ENCODE measurements at regions not wholly inside any gene's neighbourhood (a gene's known extent, or its start where the extent isn't known, plus 50 kb on each side); places are given as distances from the start of the nearest gene placed in this dataset.

GRCh38 chr5:98656796-98657195, 116.7 kb upstream of the RGMB start:
- no peak for DNase-seq (ENCODE audit: low read depth in 1 of 2, low spot score in 1 of 2)
- no peak overlapping the region for H3K4me3 ChIP-seq (replicated peaks; ENCODE audit: insufficient read depth, low read length)
- TF ChIP-seq POLR2AphosphoS5 (IDR thresholded peaks at IDR 0.05; ENCODE audit: low read depth) (no peak), GABPA (IDR thresholded peaks at IDR 0.05; ENCODE audit: low read depth) (no peak), SPI1 (IDR thresholded peaks at IDR 0.05; ENCODE audit: borderline replicate concordance, low read depth) (no peak), CTCF (IDR thresholded peaks at IDR 0.05; ENCODE audit: insufficient read depth, low read length) (no peak), REST (IDR thresholded peaks at IDR 0.05; ENCODE audit: insufficient replicate concordance, low read depth) (no peak)
- H3K27ac ChIP-seq (replicated peaks) = no peak overlapping the region
- no peaks in the 10 kb centered on the region for H3K27me3 ChIP-seq (ENCODE audit: insufficient read depth, poor library complexity, severe bottlenecking)

GRCh38 chr5:98657559-98657958, 115.9 kb upstream of the RGMB start:
- no peak overlapping the region for H3K4me3 ChIP-seq (replicated peaks; ENCODE audit: insufficient read depth, low read length)
- TF ChIP-seq CTCF (IDR thresholded peaks at IDR 0.05; ENCODE audit: insufficient read depth, low read length) (no peak), POLR2AphosphoS5 (IDR thresholded peaks at IDR 0.05; ENCODE audit: low read depth) (no peak), SPI1 (IDR thresholded peaks at IDR 0.05; ENCODE audit: borderline replicate concordance, low read depth) (no peak), GABPA (IDR thresholded peaks at IDR 0.05; ENCODE audit: low read depth) (no peak), REST (IDR thresholded peaks at IDR 0.05; ENCODE audit: insufficient replicate concordance, low read depth) (no peak)
- no peak overlapping the region for H3K27ac ChIP-seq (replicated peaks)
- no peak for DNase-seq (ENCODE audit: low read depth in 1 of 2, low spot score in 1 of 2)
- H3K27me3 ChIP-seq (ENCODE audit: insufficient read depth, poor library complexity, severe bottlenecking) = no peaks in the 10 kb centered on the region

- H3K27me3 ChIP-seq (ENCODE audit: insufficient read depth, poor library complexity, severe bottlenecking) = no peaks in the 10 kb centered on the region
- no peak overlapping the region for H3K4me3 ChIP-seq (replicated peaks; ENCODE audit: insufficient read depth, low read length)
- H3K27ac ChIP-seq (replicated peaks) = no peak overlapping the region
- no peak for DNase-seq (ENCODE audit: low read depth in 1 of 2, low spot score in 1 of 2)
- no peak for TF ChIP-seq GABPA (IDR thresholded peaks at IDR 0.05; ENCODE audit: low read depth)
- no peak for TF ChIP-seq POLR2AphosphoS5 (IDR thresholded peaks at IDR 0.05; ENCODE audit: low read depth)
- no peak for TF ChIP-seq SPI1 (IDR thresholded peaks at IDR 0.05; ENCODE audit: borderline replicate concordance, low read depth)
- TF ChIP-seq REST (IDR thresholded peaks at IDR 0.05; ENCODE audit: insufficient replicate concordance, low read depth) = no peak
- TF ChIP-seq CTCF (IDR thresholded peaks at IDR 0.05; ENCODE audit: insufficient read depth, low read length) = no peak
Observed at GRCh38 chr5:98663521-98663920, 109.9 kb upstream of the RGMB start.
